Panc1 (cell line): ENCODE measurements at regions not wholly inside any gene's neighbourhood (a gene's known extent, or its start where the extent isn't known, plus 50 kb on each side); places are given as distances from the start of the nearest gene placed in this dataset.

Source experiments
- POLR2AphosphoS5 ChIP-seq: IDR thresholded peaks from 2 replicates; pipeline ENCODE4 v1.6.1; 2012; ENCODE audit warnings: mild to moderate bottlenecking, low read depth, low read length, moderate library complexity
- TCF7L2 ChIP-seq: IDR thresholded peaks from 2 replicates; pipeline ENCODE4 v1.6.1; 2011; ENCODE audit warnings: mild to moderate bottlenecking, low read depth, low read length, inconsistent platforms
- TF ChIP-seq, protein P1 (sequence below): fragments of 450-650 bp; IDR thresholded peaks from 2 replicates; pipeline ENCODE4 v1.5.1; 2017; ENCODE audit warnings: mild to moderate bottlenecking
- TF ChIP-seq, protein P2 (sequence below), 2 experiments: IDR thresholded peaks; 2 replicates each; pipeline ENCODE4 v1.6.1; 2011 to 2012; ENCODE audit warnings: low read depth in 2 of 2, control low read depth in 1 of 2, low read length in 1 of 2, mild to moderate bottlenecking in 1 of 2, moderate library complexity in 1 of 2; ENCODE audit not compliant: insufficient read depth in 1 of 2

DNA sequence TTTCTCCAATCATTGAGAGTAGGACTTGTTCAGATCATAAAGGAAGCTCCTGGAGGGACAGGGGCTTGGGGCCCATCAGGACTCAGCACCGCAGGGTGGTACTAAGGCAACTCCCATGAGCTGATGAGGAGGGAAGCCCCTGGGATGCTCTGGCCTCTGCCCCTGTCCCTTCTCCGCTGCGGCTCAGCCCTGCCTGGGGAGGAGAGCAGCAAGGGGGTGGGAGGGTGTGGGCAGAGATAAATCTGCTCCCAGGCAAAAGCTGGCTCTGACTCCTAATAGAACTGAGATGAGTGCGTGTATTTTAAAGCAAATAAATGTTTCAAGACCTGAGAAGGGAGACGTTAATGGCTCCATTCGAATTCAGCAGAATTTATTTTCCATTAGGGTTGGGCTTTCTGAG lies 52.0 kb upstream of the CHST11 start:
- TF ChIP-seq, protein P1, sequence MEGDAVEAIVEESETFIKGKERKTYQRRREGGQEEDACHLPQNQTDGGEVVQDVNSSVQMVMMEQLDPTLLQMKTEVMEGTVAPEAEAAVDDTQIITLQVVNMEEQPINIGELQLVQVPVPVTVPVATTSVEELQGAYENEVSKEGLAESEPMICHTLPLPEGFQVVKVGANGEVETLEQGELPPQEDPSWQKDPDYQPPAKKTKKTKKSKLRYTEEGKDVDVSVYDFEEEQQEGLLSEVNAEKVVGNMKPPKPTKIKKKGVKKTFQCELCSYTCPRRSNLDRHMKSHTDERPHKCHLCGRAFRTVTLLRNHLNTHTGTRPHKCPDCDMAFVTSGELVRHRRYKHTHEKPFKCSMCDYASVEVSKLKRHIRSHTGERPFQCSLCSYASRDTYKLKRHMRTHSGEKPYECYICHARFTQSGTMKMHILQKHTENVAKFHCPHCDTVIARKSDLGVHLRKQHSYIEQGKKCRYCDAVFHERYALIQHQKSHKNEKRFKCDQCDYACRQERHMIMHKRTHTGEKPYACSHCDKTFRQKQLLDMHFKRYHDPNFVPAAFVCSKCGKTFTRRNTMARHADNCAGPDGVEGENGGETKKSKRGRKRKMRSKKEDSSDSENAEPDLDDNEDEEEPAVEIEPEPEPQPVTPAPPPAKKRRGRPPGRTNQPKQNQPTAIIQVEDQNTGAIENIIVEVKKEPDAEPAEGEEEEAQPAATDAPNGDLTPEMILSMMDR = no peak
- no peak for TF ChIP-seq TCF7L2
- no peak for TF ChIP-seq POLR2AphosphoS5
- TF ChIP-seq, protein P2, sequence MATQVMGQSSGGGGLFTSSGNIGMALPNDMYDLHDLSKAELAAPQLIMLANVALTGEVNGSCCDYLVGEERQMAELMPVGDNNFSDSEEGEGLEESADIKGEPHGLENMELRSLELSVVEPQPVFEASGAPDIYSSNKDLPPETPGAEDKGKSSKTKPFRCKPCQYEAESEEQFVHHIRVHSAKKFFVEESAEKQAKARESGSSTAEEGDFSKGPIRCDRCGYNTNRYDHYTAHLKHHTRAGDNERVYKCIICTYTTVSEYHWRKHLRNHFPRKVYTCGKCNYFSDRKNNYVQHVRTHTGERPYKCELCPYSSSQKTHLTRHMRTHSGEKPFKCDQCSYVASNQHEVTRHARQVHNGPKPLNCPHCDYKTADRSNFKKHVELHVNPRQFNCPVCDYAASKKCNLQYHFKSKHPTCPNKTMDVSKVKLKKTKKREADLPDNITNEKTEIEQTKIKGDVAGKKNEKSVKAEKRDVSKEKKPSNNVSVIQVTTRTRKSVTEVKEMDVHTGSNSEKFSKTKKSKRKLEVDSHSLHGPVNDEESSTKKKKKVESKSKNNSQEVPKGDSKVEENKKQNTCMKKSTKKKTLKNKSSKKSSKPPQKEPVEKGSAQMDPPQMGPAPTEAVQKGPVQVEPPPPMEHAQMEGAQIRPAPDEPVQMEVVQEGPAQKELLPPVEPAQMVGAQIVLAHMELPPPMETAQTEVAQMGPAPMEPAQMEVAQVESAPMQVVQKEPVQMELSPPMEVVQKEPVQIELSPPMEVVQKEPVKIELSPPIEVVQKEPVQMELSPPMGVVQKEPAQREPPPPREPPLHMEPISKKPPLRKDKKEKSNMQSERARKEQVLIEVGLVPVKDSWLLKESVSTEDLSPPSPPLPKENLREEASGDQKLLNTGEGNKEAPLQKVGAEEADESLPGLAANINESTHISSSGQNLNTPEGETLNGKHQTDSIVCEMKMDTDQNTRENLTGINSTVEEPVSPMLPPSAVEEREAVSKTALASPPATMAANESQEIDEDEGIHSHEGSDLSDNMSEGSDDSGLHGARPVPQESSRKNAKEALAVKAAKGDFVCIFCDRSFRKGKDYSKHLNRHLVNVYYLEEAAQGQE (IDR thresholded peaks at IDR 0.05; ENCODE audit: insufficient read depth in 1 of 2, low read depth in 2 of 2, low read length in 1 of 2) = no peak
